HepG2 (cell line): ENCODE measurements at regions not wholly inside any gene's neighbourhood (a gene's known extent, or its start where the extent isn't known, plus 50 kb on each side); places are given as distances from the start of the nearest gene placed in this dataset.

Source experiments
- ATAC-seq: fragments of 200-7000 bp; cut with Tn5 transposase; 3 replicates; pipeline ENCODE4 v1.9.1; 2020; ENCODE audit warnings: mild to moderate bottlenecking, moderate library complexity
- BruUV-seq: library from RNA; stranded (reverse); fragments of 400-500 nt; replicated peaks from 2 replicates; lab custom pipeline; 2021; lab: Mats Ljungman, UMichigan
- CTCF ChIA-PET: fragments of 300-600 bp; formaldehyde crosslinking; extraction: SDS; loops from one replicate; lab custom pipeline; 2021; ENCODE audit warnings: low total read pairs, inconsistent platforms, low intra/inter-chr PET ratio; lab: Yijun Ruan, JAX
- POLR2A ChIA-PET: fragments of 350-600 bp; sonication (Branson Sonifier 250); formaldehyde crosslinking; loops from one replicate; lab custom pipeline; 2020; ENCODE audit warnings: antibody characterized with exemption, inconsistent platforms; lab: Yijun Ruan, JAX
- DNase-seq: peaks from one replicate; pipeline ENCODE4 v3.0.0-alpha.2; 2015; ENCODE audit warnings: low spot score
- FAIRE-seq: peaks from 3 replicates; lab custom pipeline; 2011; peaks lifted over from hg19 to GRCh38; lab: Jason Lieb, UNC
- H2AFZ ChIP-seq: one replicate; pipeline ENCODE4 v1.6.1; 2011; ENCODE audit warnings: low read length, inconsistent platforms
- H3K27ac ChIP-seq: fragments of 300-600 bp; 3 replicates; pipeline ENCODE4 v1.8.0; 2011; ENCODE audit warnings: mixed run types, mild to moderate bottlenecking, mixed read lengths, low read length, inconsistent platforms; ENCODE audit not compliant: insufficient read depth; ENCODE audit errors: extremely low read length
- H3K27me3 ChIP-seq, 2 experiments: fragments of 200-600 bp in 1 of 2; 2 replicates in 1 of 2; 3 replicates in 1 of 2; pipeline versions ENCODE4 v1.6.0 to v1.8.0; 2011; ENCODE audit warnings: low read length in 2 of 2, mild to moderate bottlenecking in 2 of 2, moderate library complexity in 2 of 2, inconsistent platforms in 1 of 2; ENCODE audit not compliant: insufficient read depth in 2 of 2, control insufficient read depth in 1 of 2
- H3K36me3 ChIP-seq, 2 experiments: fragments of 200-600 bp in 1 of 2; replicated peaks in 1 of 2; 2 replicates in 1 of 2; 3 replicates in 1 of 2; pipeline versions ENCODE4 v1.5.1 to v1.8.0; 2011; ENCODE audit warnings: low read length in 2 of 2, inconsistent platforms in 1 of 2; ENCODE audit not compliant: insufficient read depth in 2 of 2, control insufficient read depth in 1 of 2
- H3K4me1 ChIP-seq: 2 replicates; pipeline ENCODE4 v1.5.1; 2012; ENCODE audit warnings: low read length, inconsistent platforms; ENCODE audit not compliant: insufficient read depth
- H3K4me2 ChIP-seq: 2 replicates; pipeline ENCODE4 v1.6.0; 2011; ENCODE audit warnings: low read depth, low read length, inconsistent platforms
- H3K4me3 ChIP-seq, 3 experiments: fragments of 200-600 bp in 1 of 3; sonication (generic), shearing (Covaris generic) in 1 of 3; replicated peaks in 1 of 3; 2 replicates each; pipeline ENCODE4 v1.5.1; 2011 to 2016; ENCODE audit warnings: low read length in 3 of 3, inconsistent platforms in 2 of 3, low read depth in 2 of 3, mild to moderate bottlenecking in 2 of 3, control low read depth in 1 of 3, mixed read lengths in 1 of 3; ENCODE audit not compliant: insufficient read depth in 1 of 3
- H3K79me2 ChIP-seq: one replicate; pipeline ENCODE4 v1.6.1; 2011; ENCODE audit warnings: low read length, inconsistent platforms; ENCODE audit not compliant: insufficient read depth
- H3K9ac ChIP-seq: 2 replicates; pipeline ENCODE4 v1.6.0; 2011; ENCODE audit warnings: mild to moderate bottlenecking, low read depth, low read length, inconsistent platforms; ENCODE audit not compliant: insufficient read depth
- H3K9me3 ChIP-seq: 2 replicates; pipeline ENCODE4 v1.5.1; 2012; ENCODE audit warnings: mild to moderate bottlenecking, low read length
- H4K20me1 ChIP-seq: 2 replicates; pipeline ENCODE4 v1.6.0; 2011; ENCODE audit warnings: inconsistent platforms, mild to moderate bottlenecking, low read length, moderate library complexity; ENCODE audit not compliant: insufficient read depth
- HHEX ChIP-seq: IDR thresholded peaks from 2 replicates; pipeline ENCODE4 v1.6.1; 2016; ENCODE audit warnings: control low read depth
- KDM6A ChIP-seq: IDR thresholded peaks from 2 replicates; pipeline ENCODE4 v1.6.1; 2016; ENCODE audit warnings: low read depth
- RFXAP ChIP-seq: sonication (generic); formaldehyde crosslinking; IDR thresholded peaks from 2 replicates; pipeline ENCODE4 v1.4.0; 2020; ENCODE audit warnings: missing genetic modification reagents, borderline replicate concordance
- SMAD1 ChIP-seq: sonication (generic); formaldehyde crosslinking; IDR thresholded peaks from 2 replicates; pipeline ENCODE4 v1.4.0; 2020; ENCODE audit warnings: missing genetic modification reagents, low read depth, mild to moderate bottlenecking, borderline replicate concordance
- SNAPC4 ChIP-seq: sonication (generic); formaldehyde crosslinking; IDR thresholded peaks from 2 replicates; pipeline ENCODE4 v1.4.0; 2020; ENCODE audit warnings: mild to moderate bottlenecking, missing genetic modification reagents
- ZHX1 ChIP-seq: sonication (generic); formaldehyde crosslinking; IDR thresholded peaks from 2 replicates; pipeline ENCODE4 v1.8.1; 2022; ENCODE audit warnings: low read depth, mild to moderate bottlenecking, missing genetic modification reagents
- ZNF343 ChIP-seq: sonication (generic); formaldehyde crosslinking; IDR thresholded peaks from 2 replicates; pipeline ENCODE4 v1.4.0; 2020; ENCODE audit warnings: mild to moderate bottlenecking, missing genetic modification reagents
- WGBS: methylation state at CpG from one replicate; pipeline ENCODE4 v1.1.6; 2017; ENCODE audit warnings: low lambda C conversion rate; 5-methylcytosine and 5-hydroxymethylcytosine counted together
- in situ Hi-C: cut with HindIII; loops from 2 replicates; pipeline ENCODE4 v1.10.0; 2017; ENCODE audit warnings: low pct_unique_long_range_greater_than_20kb; ENCODE audit not compliant: extremely low pct_ligation_motif_present
- intact Hi-C: fragments of 100-400 bp; cut with micrococcal nuclease; formaldehyde crosslinking; loops from one replicate; pipeline ENCODE4 v1.10.0; 2022; ENCODE audit not compliant: unreplicated experiment

GRCh38 chr1:209104646-209105045 lies 478.9 kb upstream of the CAMK1G start:
- ChIA-PET CTCF (no interaction called here), POLR2A (no interaction called here)
- 3% methylated on average over 2 of the region's 3 CpGs for WGBS
- DNase-seq (no peak), FAIRE-seq (no peak), ATAC-seq (no peak)
- Histone ChIP-seq H3K4me1 (no peaks in the 10 kb centered on the region), H2AFZ (no peak overlapping the region), H3K4me2 (no peak overlapping the region), H3K79me2 (no peaks in the 10 kb centered on the region), H3K27ac (no peak overlapping the region), H3K4me3 (no peak overlapping the region), H4K20me1 (no peaks in the 10 kb centered on the region), H3K27me3 (no peaks in the 10 kb centered on the region; a peak in 1 of 5 replicates), H3K9me3 (peaks cover 2% of the 10 kb centered on the region; the same call in 1 of the 2 replicates), H3K9ac (no peak overlapping the region), H3K36me3 (no peaks in the 10 kb centered on the region)
- in situ Hi-C loops: loop anchor here (25.0 kb wide), 1 partner anchor 608 kb away; the partner anchor contains the start of gene HSD11B1
- TF ChIP-seq SNAPC4 (CRISPR knock-in tag): no peak
- no peak for TF ChIP-seq ZNF343 (CRISPR knock-in tag)
- TF ChIP-seq SMAD1: no peak
- no peak for TF ChIP-seq ZHX1
- no peak for TF ChIP-seq HHEX (CRISPR knock-in tag)
- TF ChIP-seq RFXAP: no peak
- no peak for TF ChIP-seq KDM6A (CRISPR knock-in tag)
- intact Hi-C loops: no loop called here
- no TSS peak for BruUV-seq
